Sigmoid colon (tissue), 4 donors: ENCODE measurements at regions not wholly inside any gene's neighbourhood (a gene's known extent, or its start where the extent isn't known, plus 50 kb on each side); places are given as distances from the start of the nearest gene placed in this dataset.
"Not testable (repeated sequence)": the region's sequence is repeated elsewhere in the genome, so short reads cannot be mapped to it uniquely, and the experiment has no call there.

ENCODE experiments used
- POLR2A ChIP-seq, 2 donors: fragments of 450-650 bp; IDR thresholded peaks; one replicate each; pipeline ENCODE4 v1.6.1; 2016; ENCODE audit warnings: antibody characterized with exemption in 2 of 2, mild to moderate bottlenecking in 2 of 2, moderate library complexity in 2 of 2
- POLR2AphosphoS5 ChIP-seq, 4 donors: sonication (generic); formaldehyde crosslinking; IDR thresholded peaks; one replicate each; pipeline ENCODE4 v1.6.1; 2017; ENCODE audit warnings: antibody characterized with exemption in 4 of 4
- TF ChIP-seq, protein P1 (sequence below), 4 experiments: fragments of 450-650 bp in 3 of 4; fragments of 200-600 bp in 1 of 4; IDR thresholded peaks; one replicate each; pipeline ENCODE4 v1.5.1; 2016 to 2019; ENCODE audit warnings: antibody characterized with exemption in 4 of 4, mild to moderate bottlenecking in 3 of 4, moderate library complexity in 2 of 4

DNA sequence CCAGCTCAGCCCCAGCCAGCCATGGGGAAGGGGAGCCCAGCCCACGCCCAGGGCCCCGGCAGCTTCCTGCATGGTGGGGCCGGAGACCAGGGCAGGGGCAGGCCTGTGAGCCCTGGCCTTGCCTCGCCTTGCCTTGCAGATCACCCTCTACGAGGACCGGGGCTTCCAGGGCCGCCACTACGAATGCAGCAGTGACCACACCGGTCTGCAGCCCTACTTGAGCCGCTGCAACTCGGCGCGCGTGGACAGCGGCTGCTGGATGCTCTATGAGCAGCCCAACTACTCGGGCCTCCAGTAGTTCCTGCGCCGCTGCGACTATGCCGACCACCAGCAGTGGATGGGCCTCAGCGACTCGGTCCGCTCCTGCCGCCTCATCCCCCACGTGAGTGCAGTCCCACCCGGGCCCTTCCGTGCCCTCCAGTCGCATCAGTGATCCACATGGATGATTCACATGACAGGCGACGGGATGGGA lies 278.6 kb upstream of the MAP2 start:
- not testable (repeated sequence) for TF ChIP-seq POLR2AphosphoS5, POLR2A (IDR thresholded peaks at IDR 0.05)
- TF ChIP-seq, protein P1, sequence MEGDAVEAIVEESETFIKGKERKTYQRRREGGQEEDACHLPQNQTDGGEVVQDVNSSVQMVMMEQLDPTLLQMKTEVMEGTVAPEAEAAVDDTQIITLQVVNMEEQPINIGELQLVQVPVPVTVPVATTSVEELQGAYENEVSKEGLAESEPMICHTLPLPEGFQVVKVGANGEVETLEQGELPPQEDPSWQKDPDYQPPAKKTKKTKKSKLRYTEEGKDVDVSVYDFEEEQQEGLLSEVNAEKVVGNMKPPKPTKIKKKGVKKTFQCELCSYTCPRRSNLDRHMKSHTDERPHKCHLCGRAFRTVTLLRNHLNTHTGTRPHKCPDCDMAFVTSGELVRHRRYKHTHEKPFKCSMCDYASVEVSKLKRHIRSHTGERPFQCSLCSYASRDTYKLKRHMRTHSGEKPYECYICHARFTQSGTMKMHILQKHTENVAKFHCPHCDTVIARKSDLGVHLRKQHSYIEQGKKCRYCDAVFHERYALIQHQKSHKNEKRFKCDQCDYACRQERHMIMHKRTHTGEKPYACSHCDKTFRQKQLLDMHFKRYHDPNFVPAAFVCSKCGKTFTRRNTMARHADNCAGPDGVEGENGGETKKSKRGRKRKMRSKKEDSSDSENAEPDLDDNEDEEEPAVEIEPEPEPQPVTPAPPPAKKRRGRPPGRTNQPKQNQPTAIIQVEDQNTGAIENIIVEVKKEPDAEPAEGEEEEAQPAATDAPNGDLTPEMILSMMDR (IDR thresholded peaks at IDR 0.05): not testable (repeated sequence)
